22Rv1 (cell line): ENCODE measurements at regions not wholly inside any gene's neighbourhood (a gene's known extent, or its start where the extent isn't known, plus 50 kb on each side); places are given as distances from the start of the nearest gene placed in this dataset.

Experiments used
- ZFX ChIP-seq: fragments of 450-650 bp; IDR thresholded peaks from 2 replicates; pipeline ENCODE4 v1.6.1; 2017; ENCODE audit warnings: antibody characterized with exemption, borderline replicate concordance
- TF ChIP-seq, protein P1 (sequence below): fragments of 450-650 bp; IDR thresholded peaks from 2 replicates; pipeline ENCODE4 v1.5.1; 2017; ENCODE audit warnings: mild to moderate bottlenecking

DNA sequence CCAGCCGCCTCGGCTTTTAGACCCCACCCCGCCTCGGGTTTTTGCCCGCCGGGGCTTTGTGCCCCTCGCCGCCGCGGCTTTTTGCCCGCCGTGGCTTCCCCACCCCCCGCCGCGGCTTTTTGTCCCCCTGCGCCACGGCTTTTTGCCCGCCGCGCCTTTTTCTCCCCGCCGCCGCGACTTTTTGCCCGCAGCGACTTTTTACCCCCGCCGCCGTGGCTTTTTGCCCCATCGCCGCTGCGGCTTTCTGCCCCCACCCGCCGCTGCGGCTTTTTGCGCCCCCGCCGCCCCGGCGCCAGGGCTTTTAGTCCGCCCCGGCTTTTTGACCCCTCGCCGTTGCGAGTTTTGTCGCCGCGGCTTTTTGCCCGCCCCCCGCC is 474.4 kb downstream of the FAM72C start:
- TF ChIP-seq, protein P1, sequence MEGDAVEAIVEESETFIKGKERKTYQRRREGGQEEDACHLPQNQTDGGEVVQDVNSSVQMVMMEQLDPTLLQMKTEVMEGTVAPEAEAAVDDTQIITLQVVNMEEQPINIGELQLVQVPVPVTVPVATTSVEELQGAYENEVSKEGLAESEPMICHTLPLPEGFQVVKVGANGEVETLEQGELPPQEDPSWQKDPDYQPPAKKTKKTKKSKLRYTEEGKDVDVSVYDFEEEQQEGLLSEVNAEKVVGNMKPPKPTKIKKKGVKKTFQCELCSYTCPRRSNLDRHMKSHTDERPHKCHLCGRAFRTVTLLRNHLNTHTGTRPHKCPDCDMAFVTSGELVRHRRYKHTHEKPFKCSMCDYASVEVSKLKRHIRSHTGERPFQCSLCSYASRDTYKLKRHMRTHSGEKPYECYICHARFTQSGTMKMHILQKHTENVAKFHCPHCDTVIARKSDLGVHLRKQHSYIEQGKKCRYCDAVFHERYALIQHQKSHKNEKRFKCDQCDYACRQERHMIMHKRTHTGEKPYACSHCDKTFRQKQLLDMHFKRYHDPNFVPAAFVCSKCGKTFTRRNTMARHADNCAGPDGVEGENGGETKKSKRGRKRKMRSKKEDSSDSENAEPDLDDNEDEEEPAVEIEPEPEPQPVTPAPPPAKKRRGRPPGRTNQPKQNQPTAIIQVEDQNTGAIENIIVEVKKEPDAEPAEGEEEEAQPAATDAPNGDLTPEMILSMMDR = no peak
- no peak for TF ChIP-seq ZFX
